GM12892 (cell line): ENCODE measurements at regions not wholly inside any gene's neighbourhood (a gene's known extent, or its start where the extent isn't known, plus 50 kb on each side); places are given as distances from the start of the nearest gene placed in this dataset.

Experiments
- POLR2A ChIP-seq: IDR thresholded peaks from 2 replicates; pipeline ENCODE4 v1.6.1; 2011; ENCODE audit warnings: low read depth, low read length, control low read depth
- TAF1 ChIP-seq: IDR thresholded peaks from 2 replicates; pipeline ENCODE4 v1.6.1; 2011; ENCODE audit warnings: low read depth, mild to moderate bottlenecking, control low read depth, low read length, borderline replicate concordance

DNA sequence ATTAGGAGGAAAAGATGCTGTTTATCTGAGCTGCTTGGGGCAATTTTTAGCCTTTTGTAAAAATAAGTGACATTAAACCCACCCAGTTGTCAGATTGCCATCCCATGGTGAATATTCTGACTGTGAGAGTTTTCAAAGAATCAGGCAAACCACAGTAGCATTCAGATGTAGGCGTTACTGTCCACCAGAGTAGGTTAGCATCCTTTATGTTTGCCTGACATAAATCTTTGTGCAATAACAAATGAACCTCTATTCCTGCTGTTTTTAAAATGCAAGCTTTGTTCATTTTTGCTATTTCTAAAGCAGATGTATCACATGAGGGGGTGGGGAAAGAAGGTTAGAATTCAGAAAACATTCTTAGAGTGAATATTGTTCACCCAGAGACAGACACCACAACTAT, 427.8 kb downstream of the CDH9 start:
- TF ChIP-seq POLR2A: no peak
- TF ChIP-seq TAF1: no peak
